ENCODE measurements at regions not wholly inside any gene's neighbourhood (a gene's known extent, or its start where the extent isn't known, plus 50 kb on each side); places are given as distances from the start of the nearest gene placed in this dataset.

- no TSS peak for BruUV-seq (replicated peaks)
- in situ Hi-C loops (cut with MboI): no loop called here
- FAIRE-seq: no peak
- no peak for TF ChIP-seq SUZ12 (IDR thresholded peaks at IDR 0.05; ENCODE audit: unreplicated experiment)
- no peak for TF ChIP-seq ZNF592 (IDR thresholded peaks at IDR 0.05)
- no peak for TF ChIP-seq TCF3 (IDR thresholded peaks at IDR 0.05; ENCODE audit: borderline replicate concordance, insufficient read depth, low read depth, low read length)
- no peak for TF ChIP-seq SIX5 (IDR thresholded peaks at IDR 0.05; ENCODE audit: low read depth, low read length, severe bottlenecking)
- TF ChIP-seq SKIL (IDR thresholded peaks at IDR 0.05; ENCODE audit: low read depth, poor library complexity, severe bottlenecking): no peak
- TF ChIP-seq RELB (IDR thresholded peaks at IDR 0.05; ENCODE audit: low read depth): no peak
- no peak for TF ChIP-seq BCL3 (IDR thresholded peaks at IDR 0.05; ENCODE audit: borderline replicate concordance, insufficient read depth, low read depth, low read length, poor library complexity, severe bottlenecking)
- no peak for TF ChIP-seq PRDM15 (CRISPR knock-in tag; IDR thresholded peaks at IDR 0.05)
- no peak for TF ChIP-seq CHD1 (IDR thresholded peaks at IDR 0.05; ENCODE audit: low read depth, low read length)
- no peak for TF ChIP-seq GATAD2B (conservative IDR thresholded peaks at IDR 0.05; ENCODE audit: low read depth)
Observed at GRCh38 chr11:11211888-11212287, 141.2 kb downstream of the CSNK2A3 start.

More at GRCh38 chr11:11211888-11212287, 141.2 kb downstream of the CSNK2A3 start:
- DNase-seq (ENCODE audit: low read depth, low spot score): no peak
- Histone ChIP-seq H3K9ac (ENCODE audit: control insufficient read depth, insufficient read depth, low read length) (no peak overlapping the region), H2AFZ (ENCODE audit: control insufficient read depth, low read depth, low read length) (no peak overlapping the region), H3K4me3 (no peak overlapping the region), H3K36me3 (ENCODE audit: control insufficient read depth in 2 of 2, insufficient read depth in 2 of 2, low read length in 1 of 2) (no peaks in the 10 kb centered on the region), H3K9me3 (replicated peaks; ENCODE audit: control insufficient read depth, insufficient read depth, low read length) (no peaks in the 10 kb centered on the region), H3K4me2 (ENCODE audit: control insufficient read depth, insufficient read depth) (no peak overlapping the region), H3K27ac (ENCODE audit: control insufficient read depth, insufficient read depth) (no peak overlapping the region), H3K79me2 (ENCODE audit: control insufficient read depth, insufficient read depth, low read length) (no peaks in the 10 kb centered on the region), H3K4me1 (ENCODE audit: control insufficient read depth, insufficient read depth, low read length) (no peaks in the 10 kb centered on the region), H4K20me1 (ENCODE audit: control insufficient read depth, insufficient read depth) (no peaks in the 10 kb centered on the region), H3K27me3 (replicated peaks in 1 of 2; ENCODE audit: control insufficient read depth in 2 of 2, insufficient read depth in 2 of 2, low read length in 1 of 2) (peaks cover 0 to 3% of the 10 kb centered on the region in 2 experiments; a peak in 2 of 4 replicates)
- ChIA-PET RAD21 (ENCODE audit: unreplicated experiment) (no interaction called here), POLR2A (no interaction called here), SMC1A (ENCODE audit: uncharacterized antibody, unreplicated experiment) (interaction anchor here (0.9 to 1.2 kb wide), 2 partner anchors 21 to 42 kb away, joined by 4 read pairs; no protein-coding TSS in a partner anchor), CTCF (interaction anchor here (0.7 to 1.8 kb wide), 4 partner anchors 15 to 185 kb away, joined by 3 to 5 read pairs (median 3); no protein-coding TSS in a partner anchor)
- ATAC-seq: no peak
- intact Hi-C loops (cut with micrococcal nuclease; ENCODE audit: unreplicated experiment): no loop called here
